GM06990 (cell line): ENCODE measurements at regions not wholly inside any gene's neighbourhood (a gene's known extent, or its start where the extent isn't known, plus 50 kb on each side); places are given as distances from the start of the nearest gene placed in this dataset.

Source experiments
- DNase-seq: peaks from one replicate; pipeline ENCODE4 v3.0.0-alpha.2; 2011; ENCODE audit not compliant: insufficient read length; ENCODE audit errors: extremely low read depth
- H3K27me3 ChIP-seq: replicated peaks from 2 replicates; pipeline ENCODE4 v1.6.0; 2011; ENCODE audit warnings: low read length; ENCODE audit not compliant: control insufficient read depth, insufficient read depth
- H3K36me3 ChIP-seq: 2 replicates; pipeline ENCODE4 v1.5.1; 2011; ENCODE audit warnings: low read length; ENCODE audit not compliant: control insufficient read depth, insufficient read depth
- H3K4me3 ChIP-seq: replicated peaks from 2 replicates; pipeline ENCODE4 v1.5.1; 2011; ENCODE audit warnings: low read depth, mild to moderate bottlenecking, control low read depth, low read length
- CTCF ChIP-seq: IDR thresholded peaks from 2 replicates; pipeline ENCODE4 v1.5.1; 2011; ENCODE audit warnings: low read length, control low read depth, mild to moderate bottlenecking, inconsistent platforms; ENCODE audit not compliant: insufficient read depth, poor library complexity, severe bottlenecking

GRCh38 chr1:75984781-75985180, 52.6 kb upstream of the ASB17 start:
- no peaks in the 10 kb centered on the region for H3K27me3 ChIP-seq
- no peak for TF ChIP-seq CTCF
- no peak for DNase-seq
- H3K4me3 ChIP-seq = no peak overlapping the region
- H3K36me3 ChIP-seq = no peaks in the 10 kb centered on the region

- no peaks in the 10 kb centered on the region for H3K27me3 ChIP-seq
- no peaks in the 10 kb centered on the region for H3K36me3 ChIP-seq
- no peak for TF ChIP-seq CTCF
- no peak overlapping the region for H3K4me3 ChIP-seq
- DNase-seq = peak; percentile 80
These were observed 53.6 kb upstream of the ASB17 start for GRCh38 chr1:75985827-75986226.

GRCh38 chr1:75986478-75986877, 54.3 kb upstream of the ASB17 start:
- Histone ChIP-seq H3K36me3 (no peaks in the 10 kb centered on the region), H3K4me3 (no peak overlapping the region), H3K27me3 (no peaks in the 10 kb centered on the region)
- DNase-seq = no peak
- no peak for TF ChIP-seq CTCF

GRCh38 chr1:75989121-75989520, 56.9 kb upstream of the ASB17 start:
- no peak for TF ChIP-seq CTCF
- no peak for DNase-seq
- H3K4me3 ChIP-seq = no peak overlapping the region
- no peaks in the 10 kb centered on the region for H3K27me3 ChIP-seq
- H3K36me3 ChIP-seq = no peaks in the 10 kb centered on the region

GRCh38 chr1:75990686-75991085, 58.5 kb upstream of the ASB17 start:
- Histone ChIP-seq H3K36me3 (no peaks in the 10 kb centered on the region), H3K27me3 (no peaks in the 10 kb centered on the region), H3K4me3 (no peak overlapping the region)
- DNase-seq = no peak
- TF ChIP-seq CTCF = no peak

- TF ChIP-seq CTCF = peak; percentile 83
- H3K27me3 ChIP-seq = no peaks in the 10 kb centered on the region
- H3K36me3 ChIP-seq = no peaks in the 10 kb centered on the region
- no peak for DNase-seq
- H3K4me3 ChIP-seq = no peak overlapping the region
These were observed 59.4 kb upstream of the ASB17 start for GRCh38 chr1:75991497-75992114.
